GM12873 (cell line): ENCODE measurements at regions not wholly inside any gene's neighbourhood (a gene's known extent, or its start where the extent isn't known, plus 50 kb on each side); places are given as distances from the start of the nearest gene placed in this dataset.

ENCODE experiments used
- TF ChIP-seq, protein P1 (sequence below): IDR thresholded peaks from 2 replicates; pipeline ENCODE4 v1.5.1; 2012; ENCODE audit warnings: low read depth, mild to moderate bottlenecking, moderate library complexity, low read length, control low read depth; ENCODE audit not compliant: insufficient read depth; ENCODE audit errors: missing control alignments

DNA sequence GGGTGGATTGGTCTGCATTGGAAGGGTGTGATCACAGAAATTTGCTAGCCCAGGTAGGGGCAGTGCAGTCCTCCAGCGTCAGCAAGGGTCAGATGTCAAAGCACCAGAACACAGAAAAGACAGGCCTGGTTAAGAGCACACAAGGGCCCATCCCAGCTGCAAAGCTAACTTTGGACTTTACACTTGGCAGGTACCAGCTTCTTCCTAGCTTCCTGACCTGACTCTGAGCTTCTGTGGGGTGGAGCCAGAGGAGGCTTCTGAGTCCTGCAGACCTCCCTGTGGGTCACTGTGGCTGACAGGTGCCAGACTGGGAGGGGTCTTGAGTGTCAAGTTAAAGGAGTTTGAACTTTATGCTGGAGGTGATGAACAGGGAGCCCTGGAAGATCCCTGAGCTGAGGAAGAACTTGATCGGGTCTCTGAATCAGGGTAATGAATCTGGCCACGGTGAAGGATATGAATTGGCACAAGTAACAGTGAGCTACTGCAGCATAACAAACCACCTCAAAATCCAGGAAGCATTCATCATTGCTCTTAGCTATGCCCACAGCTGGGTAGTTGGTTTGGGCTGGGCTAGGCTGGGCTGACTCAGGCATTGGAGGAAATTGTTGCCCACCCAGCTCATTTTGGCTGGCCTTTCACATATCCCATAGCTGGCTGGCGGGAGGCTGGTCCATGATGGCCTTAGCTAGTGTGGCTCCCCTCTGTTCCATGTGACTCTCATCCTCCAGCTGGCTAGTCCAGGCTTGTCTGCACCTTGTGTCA lies 63.4 kb downstream of the BARX1 start:
- TF ChIP-seq, protein P1, sequence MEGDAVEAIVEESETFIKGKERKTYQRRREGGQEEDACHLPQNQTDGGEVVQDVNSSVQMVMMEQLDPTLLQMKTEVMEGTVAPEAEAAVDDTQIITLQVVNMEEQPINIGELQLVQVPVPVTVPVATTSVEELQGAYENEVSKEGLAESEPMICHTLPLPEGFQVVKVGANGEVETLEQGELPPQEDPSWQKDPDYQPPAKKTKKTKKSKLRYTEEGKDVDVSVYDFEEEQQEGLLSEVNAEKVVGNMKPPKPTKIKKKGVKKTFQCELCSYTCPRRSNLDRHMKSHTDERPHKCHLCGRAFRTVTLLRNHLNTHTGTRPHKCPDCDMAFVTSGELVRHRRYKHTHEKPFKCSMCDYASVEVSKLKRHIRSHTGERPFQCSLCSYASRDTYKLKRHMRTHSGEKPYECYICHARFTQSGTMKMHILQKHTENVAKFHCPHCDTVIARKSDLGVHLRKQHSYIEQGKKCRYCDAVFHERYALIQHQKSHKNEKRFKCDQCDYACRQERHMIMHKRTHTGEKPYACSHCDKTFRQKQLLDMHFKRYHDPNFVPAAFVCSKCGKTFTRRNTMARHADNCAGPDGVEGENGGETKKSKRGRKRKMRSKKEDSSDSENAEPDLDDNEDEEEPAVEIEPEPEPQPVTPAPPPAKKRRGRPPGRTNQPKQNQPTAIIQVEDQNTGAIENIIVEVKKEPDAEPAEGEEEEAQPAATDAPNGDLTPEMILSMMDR = no peak

DNA sequence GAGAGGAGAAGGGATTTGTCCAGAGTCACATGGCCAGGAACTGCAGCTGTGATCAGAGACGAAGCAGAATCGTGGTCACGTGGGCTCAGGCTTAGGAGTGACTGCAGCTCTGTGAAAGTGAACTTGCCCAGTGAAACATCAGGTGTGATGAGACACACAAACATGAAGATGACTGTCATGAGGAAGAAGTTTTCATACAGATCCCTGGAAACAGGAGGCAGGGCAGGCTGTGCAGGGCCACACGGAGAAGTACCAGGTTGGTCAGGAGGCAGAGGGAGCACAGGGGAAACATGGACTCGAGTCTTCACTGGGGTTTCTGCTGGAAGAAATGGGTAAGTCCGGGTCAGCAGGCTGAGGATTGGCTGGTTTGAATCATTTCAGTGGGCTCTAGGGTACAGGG lies 64.1 kb downstream of the BARX1 start:
- TF ChIP-seq, protein P1 = no peak

DNA sequence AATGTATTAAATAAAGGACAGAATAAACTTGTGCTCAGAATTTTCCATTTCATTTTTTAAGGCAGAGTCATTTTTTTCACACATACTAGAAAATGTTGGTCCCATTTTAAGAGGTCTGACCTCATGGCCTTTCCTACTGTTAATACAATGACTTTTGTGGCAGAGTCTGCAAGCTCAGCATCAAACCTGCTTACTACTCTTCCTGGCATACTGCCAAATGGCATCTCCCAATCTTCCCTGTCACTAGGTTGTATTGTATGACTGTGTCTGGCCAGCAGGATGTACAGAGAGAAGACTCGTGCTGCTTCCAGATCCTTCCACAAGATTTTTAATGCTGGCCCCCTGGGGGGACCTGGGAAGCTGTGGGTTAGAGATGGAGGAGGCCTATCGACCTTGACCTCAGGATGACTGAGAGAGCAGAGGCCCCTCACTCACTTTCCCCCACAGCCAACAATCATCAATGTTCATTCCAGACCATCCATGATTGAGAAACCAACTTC lies 64.7 kb downstream of the BARX1 start:
- TF ChIP-seq, protein P1 = no peak

DNA sequence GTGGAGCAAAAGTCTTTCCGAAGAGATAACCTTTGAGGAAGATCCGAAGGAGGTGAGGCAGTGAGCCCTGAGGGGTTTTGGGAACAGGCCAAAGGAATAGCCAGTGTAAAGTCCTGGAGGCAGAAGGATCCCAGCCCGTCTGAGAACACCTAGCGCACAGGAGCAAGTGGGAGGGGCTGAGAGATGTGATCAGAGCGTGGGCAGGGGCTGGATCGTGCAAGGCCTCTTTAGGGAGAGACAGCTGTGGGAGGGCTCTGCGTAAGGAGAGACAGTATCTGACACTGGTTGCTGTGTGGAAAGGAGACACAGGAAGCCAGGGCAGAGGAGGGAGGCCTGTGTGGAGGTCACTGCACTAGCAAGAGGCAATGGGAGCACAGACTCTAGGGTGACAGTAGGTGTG lies 68.2 kb downstream of the BARX1 start:
- TF ChIP-seq, protein P1 = no peak

DNA sequence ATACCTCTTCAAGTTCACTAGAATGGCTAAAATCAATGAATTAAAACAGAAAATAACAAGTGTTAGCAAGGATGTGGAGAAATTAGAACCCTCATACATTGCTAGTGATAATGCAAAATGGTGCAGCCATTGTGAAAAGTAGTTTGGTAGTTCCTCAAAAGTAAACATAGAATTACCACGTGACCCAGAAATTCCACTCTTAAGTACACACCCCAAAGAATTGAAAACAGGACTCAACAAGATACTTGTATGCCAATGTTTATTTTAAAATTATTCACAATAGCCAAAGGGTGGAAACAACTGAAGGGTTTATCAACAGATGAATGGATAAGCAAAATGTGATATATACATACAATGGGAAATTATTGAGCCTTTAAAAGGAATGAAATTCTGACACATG lies 70.3 kb downstream of the BARX1 start:
- TF ChIP-seq, protein P1 = no peak

DNA sequence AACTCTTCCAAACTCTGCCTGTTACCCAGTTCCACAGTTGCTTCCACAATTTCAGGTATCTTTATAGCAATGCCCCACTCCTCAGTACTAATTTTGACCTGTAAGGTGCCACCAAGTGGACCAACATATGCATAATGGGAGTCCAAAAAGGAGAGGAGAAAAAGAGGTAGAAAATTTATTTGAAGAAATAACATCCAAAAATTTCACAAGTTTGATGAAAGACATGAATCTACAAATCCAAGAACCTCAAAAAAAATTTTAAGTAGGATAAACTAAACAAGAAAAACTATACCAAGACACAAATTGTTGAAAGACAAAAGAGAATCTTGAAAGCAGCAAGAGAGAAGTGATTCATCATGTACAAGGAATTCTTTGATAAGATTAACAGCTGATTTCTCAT lies 79.8 kb downstream of the BARX1 start:
- TF ChIP-seq, protein P1 = no peak

DNA sequence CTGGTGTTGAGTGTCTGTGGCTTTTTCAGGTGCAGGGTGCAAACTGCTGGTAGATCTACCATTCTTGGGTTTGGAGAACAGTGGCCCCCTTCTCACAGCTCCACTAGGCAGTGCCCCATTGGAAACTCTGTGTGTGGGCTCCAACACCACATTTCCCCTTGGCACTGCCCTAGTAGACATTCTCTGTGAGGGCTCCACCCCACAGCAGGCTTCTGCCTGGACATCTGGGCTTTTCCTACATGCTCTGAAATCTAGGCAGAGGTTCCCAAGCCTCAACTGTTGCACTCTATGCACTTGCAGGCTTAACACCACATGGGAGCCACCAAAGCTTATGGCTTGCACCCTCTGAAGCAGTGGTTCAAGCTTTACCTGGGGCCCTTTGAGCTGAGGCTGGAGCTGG lies 80.9 kb downstream of the BARX1 start:
- TF ChIP-seq, protein P1 = no peak
